ENCODE measurements at regions not wholly inside any gene's neighbourhood (a gene's known extent, or its start where the extent isn't known, plus 50 kb on each side); places are given as distances from the start of the nearest gene placed in this dataset.

DNA sequence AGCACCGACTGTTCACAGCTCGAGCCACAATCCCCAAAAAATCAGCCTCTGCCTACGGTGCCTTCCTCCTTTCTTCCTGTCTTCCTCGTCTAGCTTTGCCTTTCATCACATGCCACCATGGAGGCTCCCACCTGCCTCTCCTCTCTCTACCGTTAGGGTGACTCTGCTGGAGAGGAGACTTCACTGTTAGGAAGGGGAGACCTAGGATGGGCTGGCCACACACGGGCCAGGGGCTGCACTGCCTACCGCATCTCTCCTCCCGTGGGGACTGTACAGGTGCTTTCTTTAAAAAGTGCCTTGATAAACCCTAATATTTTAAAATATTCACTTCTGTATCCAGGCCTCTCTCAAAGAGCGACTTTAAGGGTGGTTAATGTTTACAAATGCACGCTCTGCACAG, 1104.7 kb downstream of the BCL11B start:
- H3K9me3 ChIP-seq (ENCODE audit: severe bottlenecking) = no peaks in the 10 kb centered on the region
- no peak overlapping the region for H3K27ac ChIP-seq (ENCODE audit: poor library complexity, severe bottlenecking)
- H3K27me3 ChIP-seq (ENCODE audit: insufficient read depth, poor library complexity, severe bottlenecking) = no peaks in the 10 kb centered on the region
- no peaks in the 10 kb centered on the region for H3K4me1 ChIP-seq (ENCODE audit: insufficient read depth, poor library complexity, severe bottlenecking)
- no peak overlapping the region for H3K4me3 ChIP-seq (ENCODE audit: severe bottlenecking)
- TF ChIP-seq, protein P1, sequence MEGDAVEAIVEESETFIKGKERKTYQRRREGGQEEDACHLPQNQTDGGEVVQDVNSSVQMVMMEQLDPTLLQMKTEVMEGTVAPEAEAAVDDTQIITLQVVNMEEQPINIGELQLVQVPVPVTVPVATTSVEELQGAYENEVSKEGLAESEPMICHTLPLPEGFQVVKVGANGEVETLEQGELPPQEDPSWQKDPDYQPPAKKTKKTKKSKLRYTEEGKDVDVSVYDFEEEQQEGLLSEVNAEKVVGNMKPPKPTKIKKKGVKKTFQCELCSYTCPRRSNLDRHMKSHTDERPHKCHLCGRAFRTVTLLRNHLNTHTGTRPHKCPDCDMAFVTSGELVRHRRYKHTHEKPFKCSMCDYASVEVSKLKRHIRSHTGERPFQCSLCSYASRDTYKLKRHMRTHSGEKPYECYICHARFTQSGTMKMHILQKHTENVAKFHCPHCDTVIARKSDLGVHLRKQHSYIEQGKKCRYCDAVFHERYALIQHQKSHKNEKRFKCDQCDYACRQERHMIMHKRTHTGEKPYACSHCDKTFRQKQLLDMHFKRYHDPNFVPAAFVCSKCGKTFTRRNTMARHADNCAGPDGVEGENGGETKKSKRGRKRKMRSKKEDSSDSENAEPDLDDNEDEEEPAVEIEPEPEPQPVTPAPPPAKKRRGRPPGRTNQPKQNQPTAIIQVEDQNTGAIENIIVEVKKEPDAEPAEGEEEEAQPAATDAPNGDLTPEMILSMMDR (IDR thresholded peaks at IDR 0.05; ENCODE audit: poor library complexity, severe bottlenecking) = no peak
- H3K36me3 ChIP-seq (ENCODE audit: low read depth) = no peaks in the 10 kb centered on the region
- DNase-seq (ENCODE audit: low spot score) (no peak), ATAC-seq (ENCODE audit: low read depth) (no peak)

DNA sequence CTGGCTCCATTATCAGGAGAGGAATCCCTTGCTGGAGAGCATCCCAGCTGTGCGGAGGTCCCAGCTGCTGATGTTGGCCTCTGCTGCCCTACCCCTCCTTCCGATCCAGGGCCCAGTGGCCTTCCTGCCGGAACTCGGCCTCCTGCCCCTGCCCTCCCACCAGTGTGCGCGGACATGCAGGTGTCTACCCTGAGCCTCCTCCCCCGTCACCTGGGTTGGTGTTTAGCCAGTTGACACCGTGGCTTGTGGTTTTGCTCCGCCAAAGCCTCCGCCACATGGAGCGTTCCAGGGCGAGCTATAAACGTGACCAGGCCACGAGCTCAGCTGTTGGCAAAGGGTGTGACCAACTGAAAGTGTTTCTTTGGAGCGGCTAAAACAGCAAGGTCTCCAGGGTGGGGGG, 1104.3 kb downstream of the BCL11B start:
- ATAC-seq (ENCODE audit: low read depth) (no peak), DNase-seq (ENCODE audit: low spot score) (no peak)
- H3K9me3 ChIP-seq (ENCODE audit: severe bottlenecking) = no peaks in the 10 kb centered on the region
- TF ChIP-seq, protein P1 (IDR thresholded peaks at IDR 0.05; ENCODE audit: poor library complexity, severe bottlenecking) = no peak
- no peak overlapping the region for H3K27ac ChIP-seq (ENCODE audit: poor library complexity, severe bottlenecking)
- no peaks in the 10 kb centered on the region for H3K27me3 ChIP-seq (ENCODE audit: insufficient read depth, poor library complexity, severe bottlenecking)
- no peaks in the 10 kb centered on the region for H3K36me3 ChIP-seq (ENCODE audit: low read depth)
- no peaks in the 10 kb centered on the region for H3K4me1 ChIP-seq (ENCODE audit: insufficient read depth, poor library complexity, severe bottlenecking)
- H3K4me3 ChIP-seq (ENCODE audit: severe bottlenecking) = no peak overlapping the region

DNA sequence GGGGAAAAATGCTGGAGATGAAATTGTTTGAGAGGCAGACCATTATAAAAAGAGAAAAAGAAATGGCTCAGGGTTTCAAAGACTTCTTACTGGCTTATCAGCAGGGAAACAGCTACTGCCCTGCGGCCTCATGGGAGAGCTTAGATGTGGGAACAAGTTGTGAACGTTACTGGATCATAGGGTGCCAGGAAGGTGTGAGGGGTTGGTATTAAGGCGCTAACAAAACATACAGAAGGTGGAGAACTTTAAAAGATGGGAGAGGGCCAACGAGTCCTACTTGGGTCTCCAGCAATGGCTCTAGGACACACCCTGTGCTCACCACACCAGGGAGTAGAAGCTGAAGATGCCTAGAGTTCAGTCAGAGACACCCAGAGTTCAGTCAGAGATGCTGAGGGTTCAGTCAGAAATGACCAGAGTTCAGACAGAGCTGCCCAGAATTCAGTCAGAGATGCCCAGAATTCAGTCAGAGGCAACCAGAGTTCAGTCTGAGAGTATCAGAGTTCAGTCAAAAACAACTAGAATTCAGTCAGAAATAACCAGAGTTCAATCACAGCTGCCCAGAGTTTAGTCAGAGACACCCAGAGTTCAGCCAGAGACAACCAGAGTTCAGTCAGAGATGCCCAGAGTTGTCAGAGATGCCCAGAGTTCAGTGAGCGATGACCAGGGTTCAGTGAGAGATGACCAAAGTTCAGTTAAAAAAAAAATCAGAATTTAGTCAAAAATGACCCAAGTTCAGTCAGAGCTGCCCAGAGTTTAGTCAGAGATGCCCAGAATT, 1103.6 kb downstream of the BCL11B start:
- no peaks in the 10 kb centered on the region for H3K27me3 ChIP-seq (ENCODE audit: insufficient read depth, poor library complexity, severe bottlenecking)
- H3K36me3 ChIP-seq (ENCODE audit: low read depth) = no peaks in the 10 kb centered on the region
- H3K4me1 ChIP-seq (ENCODE audit: insufficient read depth, poor library complexity, severe bottlenecking) = no peaks in the 10 kb centered on the region
- TF ChIP-seq, protein P1 (IDR thresholded peaks at IDR 0.05; ENCODE audit: poor library complexity, severe bottlenecking) = no peak
- no peak overlapping the region for H3K27ac ChIP-seq (ENCODE audit: poor library complexity, severe bottlenecking)
- H3K9me3 ChIP-seq (ENCODE audit: severe bottlenecking) = no peaks in the 10 kb centered on the region
- ATAC-seq (ENCODE audit: low read depth) (no peak), DNase-seq (ENCODE audit: low spot score) (no peak)
- H3K4me3 ChIP-seq (ENCODE audit: severe bottlenecking) = no peak overlapping the region

DNA sequence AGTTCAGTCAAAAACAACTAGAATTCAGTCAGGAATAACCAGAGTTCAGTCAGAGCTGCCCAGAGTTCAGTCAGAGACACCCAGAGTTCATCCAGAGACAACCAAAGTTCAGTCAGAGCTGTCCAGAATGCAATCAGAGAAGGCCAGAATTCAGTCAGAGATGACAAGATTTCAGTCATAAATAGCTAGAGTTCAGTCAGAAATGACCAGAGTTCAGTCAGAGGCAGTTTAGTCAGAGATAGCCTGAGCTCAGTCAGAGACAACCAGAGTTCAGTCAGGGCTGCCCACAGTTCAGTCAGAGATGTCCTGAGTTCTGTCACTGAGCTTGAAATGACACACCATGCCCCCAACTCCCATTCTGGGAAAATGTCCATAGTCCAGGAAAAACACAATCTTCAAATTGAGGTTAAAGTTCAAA, 1102.8 kb downstream of the BCL11B start:
- no peaks in the 10 kb centered on the region for H3K27me3 ChIP-seq (ENCODE audit: insufficient read depth, poor library complexity, severe bottlenecking)
- H3K4me3 ChIP-seq (ENCODE audit: severe bottlenecking) = no peak overlapping the region
- DNase-seq (ENCODE audit: low spot score) (no peak), ATAC-seq (ENCODE audit: low read depth) (no peak)
- no peaks in the 10 kb centered on the region for H3K36me3 ChIP-seq (ENCODE audit: low read depth)
- TF ChIP-seq, protein P1 (IDR thresholded peaks at IDR 0.05; ENCODE audit: poor library complexity, severe bottlenecking) = no peak
- H3K4me1 ChIP-seq (ENCODE audit: insufficient read depth, poor library complexity, severe bottlenecking) = no peaks in the 10 kb centered on the region
- no peaks in the 10 kb centered on the region for H3K9me3 ChIP-seq (ENCODE audit: severe bottlenecking)
- no peak overlapping the region for H3K27ac ChIP-seq (ENCODE audit: poor library complexity, severe bottlenecking)

DNA sequence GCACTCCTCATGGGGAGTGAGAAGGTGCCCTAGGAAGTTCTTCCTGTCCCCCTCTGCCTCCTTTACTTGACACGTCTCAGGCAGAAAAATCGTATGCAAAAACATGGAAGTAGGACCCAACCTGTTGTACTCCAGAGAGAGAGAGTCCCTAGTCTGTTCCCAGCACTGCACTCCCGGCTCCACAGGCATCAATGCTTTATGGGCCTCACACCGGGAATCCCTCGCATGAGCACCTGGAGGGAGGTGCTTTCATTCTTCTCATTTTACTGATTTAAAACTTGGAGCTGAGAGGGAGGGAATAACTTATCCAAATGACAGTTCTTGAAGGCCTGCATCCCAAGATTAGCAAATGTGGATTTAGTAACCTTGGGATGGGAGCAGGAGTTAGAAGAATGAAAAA, 1101.4 kb downstream of the BCL11B start:
- Histone ChIP-seq H3K9me3 (ENCODE audit: severe bottlenecking) (no peaks in the 10 kb centered on the region), H3K4me3 (ENCODE audit: severe bottlenecking) (no peak overlapping the region), H3K36me3 (ENCODE audit: low read depth) (no peaks in the 10 kb centered on the region), H3K27ac (ENCODE audit: poor library complexity, severe bottlenecking) (no peak overlapping the region), H3K4me1 (ENCODE audit: insufficient read depth, poor library complexity, severe bottlenecking) (no peaks in the 10 kb centered on the region), H3K27me3 (ENCODE audit: insufficient read depth, poor library complexity, severe bottlenecking) (no peaks in the 10 kb centered on the region)
- TF ChIP-seq, protein P1 (IDR thresholded peaks at IDR 0.05; ENCODE audit: poor library complexity, severe bottlenecking) = no peak
- DNase-seq (ENCODE audit: low spot score) = no peak
- no peak for ATAC-seq (ENCODE audit: low read depth)

Data from RWPE2 (cell line).